Left lung (tissue), 4 donors: ENCODE measurements at regions not wholly inside any gene's neighbourhood (a gene's known extent, or its start where the extent isn't known, plus 50 kb on each side); places are given as distances from the start of the nearest gene placed in this dataset.

Experiments used
- ATAC-seq: fragments of 200-7000 bp; cut with Tn5 transposase; one replicate; pipeline ENCODE4 v1.9.1; 2020; ENCODE audit warnings: moderate library complexity
- DNase-seq, 4 donors: peaks; one replicate each; pipeline ENCODE4 v3.0.0-alpha.2; 2013 to 2020
- H3K27ac ChIP-seq, 2 donors: fragments of 200-600 bp; sonication (generic) in 1 of 2; one replicate each; pipeline versions ENCODE4 v1.5.0 to v1.8.0; 2020 to 2021
- H3K27me3 ChIP-seq, 2 donors: fragments of 200-600 bp; sonication (generic) in 1 of 2; one replicate each; pipeline versions ENCODE4 v1.5.0 to v1.8.0; 2020 to 2021
- H3K36me3 ChIP-seq, 2 donors: fragments of 200-600 bp; sonication (generic) in 1 of 2; one replicate each; pipeline versions ENCODE4 v1.5.0 to v1.8.0; 2020 to 2021
- H3K4me1 ChIP-seq, 2 donors: fragments of 200-600 bp; one replicate each; pipeline ENCODE4 v1.8.0; 2021
- H3K4me3 ChIP-seq, 2 donors: fragments of 200-600 bp; sonication (generic) in 1 of 2; one replicate each; pipeline versions ENCODE4 v1.5.0 to v1.8.0; 2020 to 2021; ENCODE audit warnings: mild to moderate bottlenecking in 1 of 2
- H3K9me3 ChIP-seq, 2 donors: fragments of 200-600 bp; sonication (generic) in 1 of 2; one replicate each; pipeline versions ENCODE4 v1.5.0 to v1.8.0; 2020 to 2021
- CTCF ChIP-seq, 2 donors: fragments of 200-600 bp; sonication (generic) in 1 of 2; IDR thresholded peaks; one replicate each; pipeline versions ENCODE4 v1.5.0 to v1.8.0; 2021; ENCODE audit warnings: antibody characterized with exemption in 2 of 2
- intact Hi-C, 2 donors: fragments of 100-400 bp; cut with DNase I; formaldehyde crosslinking; loops; one replicate each; pipeline versions ENCODE4 v1.11.2 to v1.14.2; 2022
- donor health status: DM: no; HTN: yes; CAD: no.
- donor health status: DM: no; HTN: no; CAD: no.

- Histone ChIP-seq H3K9me3 (no peaks in the 10 kb centered on the region), H3K27ac (no peak overlapping the region), H3K36me3 (no peaks in the 10 kb centered on the region), H3K4me1 (no peaks in the 10 kb centered on the region), H3K27me3 (no peaks in the 10 kb centered on the region), H3K4me3 (no peak overlapping the region)
- DNase-seq: no peak
- ATAC-seq: no peak
- intact Hi-C loops: no loop called here
- TF ChIP-seq CTCF (IDR thresholded peaks at IDR 0.05): no peak
Observed at GRCh38 chr3:73681610-73682009, 56.9 kb upstream of the PDZRN3 start.

- Histone ChIP-seq H3K4me3 (no peak overlapping the region), H3K36me3 (no peaks in the 10 kb centered on the region), H3K9me3 (no peaks in the 10 kb centered on the region), H3K27ac (no peak overlapping the region), H3K4me1 (no peaks in the 10 kb centered on the region), H3K27me3 (no peaks in the 10 kb centered on the region)
- no peak for TF ChIP-seq CTCF (IDR thresholded peaks at IDR 0.05)
- DNase-seq (no peak), ATAC-seq (no peak)
- intact Hi-C loops: no loop called here
Observed at GRCh38 chr3:73681198-73681597, 56.5 kb upstream of the PDZRN3 start.

- Histone ChIP-seq H3K4me3 (no peak overlapping the region), H3K27ac (no peak overlapping the region), H3K27me3 (no peaks in the 10 kb centered on the region), H3K4me1 (no peaks in the 10 kb centered on the region), H3K9me3 (no peaks in the 10 kb centered on the region), H3K36me3 (no peaks in the 10 kb centered on the region)
- ATAC-seq (no peak), DNase-seq (no peak)
- TF ChIP-seq CTCF (IDR thresholded peaks at IDR 0.05): no peak
- intact Hi-C loops: no loop called here
Observed at GRCh38 chr3:73680391-73681095, 55.8 kb upstream of the PDZRN3 start.

GRCh38 chr3:73677336-73678024 is 52.7 kb upstream of the PDZRN3 start:
- DNase-seq: no peak
- Histone ChIP-seq H3K4me3 (no peak overlapping the region), H3K36me3 (no peaks in the 10 kb centered on the region), H3K9me3 (no peaks in the 10 kb centered on the region), H3K4me1 (no peaks in the 10 kb centered on the region), H3K27ac (no peak overlapping the region), H3K27me3 (no peaks in the 10 kb centered on the region)
- TF ChIP-seq CTCF (IDR thresholded peaks at IDR 0.05): no peak
- intact Hi-C loops: no loop called here
- no peak for ATAC-seq
